ENCODE measurements at regions not wholly inside any gene's neighbourhood (a gene's known extent, or its start where the extent isn't known, plus 50 kb on each side); places are given as distances from the start of the nearest gene placed in this dataset.

DNA sequence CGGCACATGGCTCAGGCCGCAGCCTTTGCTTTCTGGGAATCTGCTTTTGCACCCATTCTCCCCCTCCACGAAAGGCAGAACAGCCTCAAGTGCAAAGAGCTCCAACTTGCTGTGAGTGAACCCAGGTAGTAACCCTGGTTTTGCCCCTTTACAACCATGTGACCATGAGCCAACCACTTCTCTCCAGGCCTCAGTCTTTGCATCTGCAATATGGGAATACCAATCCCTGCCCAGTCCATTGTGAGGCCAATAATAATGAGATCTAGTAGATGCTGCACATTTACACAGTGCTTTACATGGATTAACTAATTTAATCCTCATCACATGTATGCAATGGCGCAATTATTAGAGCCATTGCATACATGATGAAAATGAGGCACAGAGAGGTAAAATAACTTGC, 108.9 kb upstream of the MYL2 start:
- H3K36me3 ChIP-seq (ENCODE audit: control insufficient read depth, insufficient read depth, low read length): no peaks in the 10 kb centered on the region
- TF ChIP-seq, protein P1, sequence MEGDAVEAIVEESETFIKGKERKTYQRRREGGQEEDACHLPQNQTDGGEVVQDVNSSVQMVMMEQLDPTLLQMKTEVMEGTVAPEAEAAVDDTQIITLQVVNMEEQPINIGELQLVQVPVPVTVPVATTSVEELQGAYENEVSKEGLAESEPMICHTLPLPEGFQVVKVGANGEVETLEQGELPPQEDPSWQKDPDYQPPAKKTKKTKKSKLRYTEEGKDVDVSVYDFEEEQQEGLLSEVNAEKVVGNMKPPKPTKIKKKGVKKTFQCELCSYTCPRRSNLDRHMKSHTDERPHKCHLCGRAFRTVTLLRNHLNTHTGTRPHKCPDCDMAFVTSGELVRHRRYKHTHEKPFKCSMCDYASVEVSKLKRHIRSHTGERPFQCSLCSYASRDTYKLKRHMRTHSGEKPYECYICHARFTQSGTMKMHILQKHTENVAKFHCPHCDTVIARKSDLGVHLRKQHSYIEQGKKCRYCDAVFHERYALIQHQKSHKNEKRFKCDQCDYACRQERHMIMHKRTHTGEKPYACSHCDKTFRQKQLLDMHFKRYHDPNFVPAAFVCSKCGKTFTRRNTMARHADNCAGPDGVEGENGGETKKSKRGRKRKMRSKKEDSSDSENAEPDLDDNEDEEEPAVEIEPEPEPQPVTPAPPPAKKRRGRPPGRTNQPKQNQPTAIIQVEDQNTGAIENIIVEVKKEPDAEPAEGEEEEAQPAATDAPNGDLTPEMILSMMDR (IDR thresholded peaks at IDR 0.05; ENCODE audit: insufficient read depth, low read length, poor library complexity, severe bottlenecking): no peak
- H3K27me3 ChIP-seq (replicated peaks; ENCODE audit: control insufficient read depth, insufficient read depth, low read length): no peaks in the 10 kb centered on the region; the same call in 1 of the 2 replicates
- H3K4me3 ChIP-seq (replicated peaks; ENCODE audit: low read depth, low read length): no peak overlapping the region
- no peak for DNase-seq (ENCODE audit: extremely low read depth, insufficient read length)

DNA sequence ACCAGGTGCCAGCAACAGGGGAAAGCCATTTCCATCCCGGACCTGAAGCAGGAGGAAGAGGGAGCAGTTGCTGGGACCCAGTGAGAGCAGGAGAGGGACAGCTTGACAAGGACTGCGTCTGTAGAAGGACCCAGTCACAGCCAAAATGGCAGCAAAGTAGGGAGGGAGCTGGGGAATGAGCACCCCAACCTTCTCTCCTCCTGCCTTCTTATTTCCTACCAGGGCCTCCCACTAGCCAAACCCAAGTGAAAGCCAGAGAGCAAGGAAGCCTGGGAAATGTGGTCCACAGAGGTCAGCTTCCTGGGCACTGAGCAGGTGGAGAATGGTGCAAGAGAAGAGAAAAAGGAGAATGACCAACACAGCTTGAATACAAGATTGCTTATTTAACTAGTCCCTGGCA, 108.5 kb upstream of the MYL2 start:
- TF ChIP-seq, protein P1 (IDR thresholded peaks at IDR 0.05; ENCODE audit: insufficient read depth, low read length, poor library complexity, severe bottlenecking): no peak
- H3K36me3 ChIP-seq (ENCODE audit: control insufficient read depth, insufficient read depth, low read length): no peaks in the 10 kb centered on the region
- no peaks in the 10 kb centered on the region; the same call in 1 of the 2 replicates for H3K27me3 ChIP-seq (replicated peaks; ENCODE audit: control insufficient read depth, insufficient read depth, low read length)
- DNase-seq (ENCODE audit: extremely low read depth, insufficient read length): no peak
- H3K4me3 ChIP-seq (replicated peaks; ENCODE audit: low read depth, low read length): no peak overlapping the region

DNA sequence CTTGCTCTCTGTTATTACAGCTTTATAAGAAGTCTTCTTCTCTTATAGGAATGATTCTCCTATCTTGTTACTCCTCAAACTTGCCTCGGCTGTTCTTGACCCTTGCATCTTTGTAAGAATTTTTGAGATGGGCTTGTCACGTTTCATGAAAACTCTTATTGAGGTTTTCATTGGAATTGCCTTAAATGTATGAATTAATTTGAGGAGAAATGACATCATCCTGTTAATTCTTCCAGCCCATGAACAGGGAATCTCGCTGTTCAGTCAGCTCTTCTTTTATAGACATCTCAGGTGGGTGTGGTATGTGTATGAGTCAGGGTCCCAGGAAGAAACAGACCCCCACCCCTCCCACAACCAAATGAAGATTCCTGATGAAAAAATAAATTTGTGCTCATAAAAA, 107.1 kb upstream of the MYL2 start:
- H3K4me3 ChIP-seq (replicated peaks; ENCODE audit: low read depth, low read length): no peak overlapping the region
- TF ChIP-seq, protein P1 (IDR thresholded peaks at IDR 0.05; ENCODE audit: insufficient read depth, low read length, poor library complexity, severe bottlenecking): no peak
- no peak for DNase-seq (ENCODE audit: extremely low read depth, insufficient read length)
- no peaks in the 10 kb centered on the region for H3K36me3 ChIP-seq (ENCODE audit: control insufficient read depth, insufficient read depth, low read length)
- no peaks in the 10 kb centered on the region; the same call in 1 of the 2 replicates for H3K27me3 ChIP-seq (replicated peaks; ENCODE audit: control insufficient read depth, insufficient read depth, low read length)

DNA sequence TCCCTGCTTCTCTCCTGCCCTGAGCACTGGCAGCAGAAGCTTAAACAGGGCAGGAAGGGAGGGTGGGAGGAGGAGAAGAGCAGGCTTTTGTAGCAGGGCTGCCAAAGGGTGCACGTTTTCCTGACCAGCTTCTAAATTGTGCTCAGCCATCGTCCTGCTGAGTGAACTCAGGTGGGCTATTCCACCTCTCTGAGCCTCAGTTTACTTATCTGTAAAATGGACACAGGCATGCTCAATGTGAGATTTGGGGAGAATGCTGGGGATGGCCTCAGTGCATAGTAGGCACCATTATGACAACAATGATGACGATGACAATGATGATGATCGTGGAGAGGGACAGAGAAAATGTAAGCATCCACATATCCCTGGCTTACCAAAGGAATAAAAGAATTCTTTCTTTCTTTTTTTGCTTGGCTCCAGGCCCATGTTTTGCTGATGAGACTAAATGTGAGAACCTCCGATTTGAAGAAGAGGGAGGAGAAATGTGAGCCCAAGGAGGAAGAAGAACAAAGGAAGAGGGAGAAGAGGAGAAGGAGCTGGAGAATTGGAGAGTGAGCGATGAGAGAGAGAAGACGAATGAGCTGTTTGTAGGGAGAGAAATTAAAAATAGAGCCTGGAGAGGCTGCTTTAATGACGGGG, 105.5 kb upstream of the MYL2 start:
- H3K27me3 ChIP-seq (replicated peaks; ENCODE audit: control insufficient read depth, insufficient read depth, low read length): no peaks in the 10 kb centered on the region; the same call in none of the 2 replicates
- TF ChIP-seq, protein P1 (IDR thresholded peaks at IDR 0.05; ENCODE audit: insufficient read depth, low read length, poor library complexity, severe bottlenecking): no peak

DNA sequence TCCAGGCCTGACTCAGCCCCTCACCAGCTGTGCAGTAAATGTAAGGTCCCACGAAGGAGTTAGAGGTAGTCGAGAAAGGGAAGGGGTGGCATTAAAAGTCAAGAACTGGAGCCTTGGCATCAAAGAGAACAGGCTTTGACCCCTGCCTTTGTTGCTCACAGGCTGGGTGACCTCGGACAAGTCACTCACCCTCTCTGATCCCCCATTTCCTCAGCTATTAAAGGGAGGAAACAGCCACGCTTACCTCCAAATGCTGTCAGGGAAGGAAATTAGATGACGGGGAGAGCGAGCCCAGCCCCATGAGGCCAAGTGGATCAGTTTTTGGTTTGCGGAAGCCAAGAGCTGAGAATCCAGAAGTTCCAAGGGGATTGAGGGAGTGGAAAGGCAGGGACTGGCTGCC, 104.9 kb upstream of the MYL2 start:
- H3K36me3 ChIP-seq (ENCODE audit: control insufficient read depth, insufficient read depth, low read length): no peaks in the 10 kb centered on the region
- TF ChIP-seq, protein P1 (IDR thresholded peaks at IDR 0.05; ENCODE audit: insufficient read depth, low read length, poor library complexity, severe bottlenecking): no peak
- no peaks in the 10 kb centered on the region; the same call in none of the 2 replicates for H3K27me3 ChIP-seq (replicated peaks; ENCODE audit: control insufficient read depth, insufficient read depth, low read length)
- no peak for DNase-seq (ENCODE audit: extremely low read depth, insufficient read length)
- no peak overlapping the region for H3K4me3 ChIP-seq (replicated peaks; ENCODE audit: low read depth, low read length)

More for the DNA sequence above, 105.5 kb upstream of the MYL2 start:
- Histone ChIP-seq H3K36me3 (ENCODE audit: control insufficient read depth, insufficient read depth, low read length) (no peaks in the 10 kb centered on the region), H3K4me3 (replicated peaks; ENCODE audit: low read depth, low read length) (no peak overlapping the region)
- no peak for DNase-seq (ENCODE audit: extremely low read depth, insufficient read length)

All from GM06990 (cell line).